ENCODE measurements at regions not wholly inside any gene's neighbourhood (a gene's known extent, or its start where the extent isn't known, plus 50 kb on each side); places are given as distances from the start of the nearest gene placed in this dataset.

DNA sequence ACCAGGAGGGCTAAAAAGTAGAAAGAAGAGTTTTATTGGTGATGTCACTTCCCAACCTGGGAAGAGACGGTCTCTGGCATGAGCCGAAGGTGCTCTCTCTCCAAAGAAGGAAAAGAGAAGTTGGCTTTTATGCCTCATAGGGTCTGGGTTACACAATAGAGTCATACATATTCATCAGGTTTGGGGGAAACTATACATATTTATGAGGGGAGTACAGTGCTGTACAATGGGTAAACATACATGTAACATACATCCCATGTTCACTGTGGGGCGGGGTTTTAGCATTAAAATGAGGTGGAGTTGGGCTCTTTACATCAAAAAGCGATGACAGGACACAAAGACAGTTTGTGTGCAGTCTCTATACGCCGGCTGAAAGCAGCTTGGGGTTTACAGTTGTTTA lies 701.7 kb downstream of the TYW1 start:
- TF ChIP-seq, protein P1, sequence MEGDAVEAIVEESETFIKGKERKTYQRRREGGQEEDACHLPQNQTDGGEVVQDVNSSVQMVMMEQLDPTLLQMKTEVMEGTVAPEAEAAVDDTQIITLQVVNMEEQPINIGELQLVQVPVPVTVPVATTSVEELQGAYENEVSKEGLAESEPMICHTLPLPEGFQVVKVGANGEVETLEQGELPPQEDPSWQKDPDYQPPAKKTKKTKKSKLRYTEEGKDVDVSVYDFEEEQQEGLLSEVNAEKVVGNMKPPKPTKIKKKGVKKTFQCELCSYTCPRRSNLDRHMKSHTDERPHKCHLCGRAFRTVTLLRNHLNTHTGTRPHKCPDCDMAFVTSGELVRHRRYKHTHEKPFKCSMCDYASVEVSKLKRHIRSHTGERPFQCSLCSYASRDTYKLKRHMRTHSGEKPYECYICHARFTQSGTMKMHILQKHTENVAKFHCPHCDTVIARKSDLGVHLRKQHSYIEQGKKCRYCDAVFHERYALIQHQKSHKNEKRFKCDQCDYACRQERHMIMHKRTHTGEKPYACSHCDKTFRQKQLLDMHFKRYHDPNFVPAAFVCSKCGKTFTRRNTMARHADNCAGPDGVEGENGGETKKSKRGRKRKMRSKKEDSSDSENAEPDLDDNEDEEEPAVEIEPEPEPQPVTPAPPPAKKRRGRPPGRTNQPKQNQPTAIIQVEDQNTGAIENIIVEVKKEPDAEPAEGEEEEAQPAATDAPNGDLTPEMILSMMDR (IDR thresholded peaks at IDR 0.05; ENCODE audit: insufficient read depth, low read length, poor library complexity, severe bottlenecking) = no peak
- no peak for DNase-seq (ENCODE audit: low read depth)
- Histone ChIP-seq H3K27me3 (ENCODE audit: control insufficient read depth, insufficient read depth, low read length) (no peaks in the 10 kb centered on the region), H3K36me3 (ENCODE audit: control insufficient read depth, insufficient read depth, low read length) (no peaks in the 10 kb centered on the region), H3K4me3 (ENCODE audit: low read depth, low read length) (no peak overlapping the region)

DNA sequence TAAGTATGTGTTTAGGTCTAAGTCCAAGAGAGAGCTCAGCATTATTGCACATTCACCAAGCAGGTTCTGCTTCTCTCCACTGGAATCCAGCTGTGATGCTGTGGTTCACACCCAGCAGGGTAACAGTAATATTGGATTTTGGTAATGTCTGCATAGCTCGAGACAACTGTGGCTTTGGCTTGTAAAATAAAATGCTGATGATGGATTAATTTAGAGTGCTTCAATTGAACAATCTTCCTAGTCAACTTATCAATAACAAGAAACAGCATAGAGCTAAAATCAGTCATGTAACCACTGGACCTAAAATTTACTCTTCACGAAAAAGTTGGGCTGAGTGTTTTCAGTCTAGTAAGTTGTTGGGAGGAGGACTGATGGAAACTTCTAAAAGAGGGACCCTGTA lies 709.2 kb downstream of the TYW1 start:
- no peaks in the 10 kb centered on the region for H3K27me3 ChIP-seq (ENCODE audit: control insufficient read depth, insufficient read depth, low read length)
- DNase-seq (ENCODE audit: low read depth) = no peak
- no peak overlapping the region for H3K4me3 ChIP-seq (ENCODE audit: low read depth, low read length)
- TF ChIP-seq, protein P1 (IDR thresholded peaks at IDR 0.05; ENCODE audit: insufficient read depth, low read length, poor library complexity, severe bottlenecking) = no peak
- H3K36me3 ChIP-seq (ENCODE audit: control insufficient read depth, insufficient read depth, low read length) = no peaks in the 10 kb centered on the region

DNA sequence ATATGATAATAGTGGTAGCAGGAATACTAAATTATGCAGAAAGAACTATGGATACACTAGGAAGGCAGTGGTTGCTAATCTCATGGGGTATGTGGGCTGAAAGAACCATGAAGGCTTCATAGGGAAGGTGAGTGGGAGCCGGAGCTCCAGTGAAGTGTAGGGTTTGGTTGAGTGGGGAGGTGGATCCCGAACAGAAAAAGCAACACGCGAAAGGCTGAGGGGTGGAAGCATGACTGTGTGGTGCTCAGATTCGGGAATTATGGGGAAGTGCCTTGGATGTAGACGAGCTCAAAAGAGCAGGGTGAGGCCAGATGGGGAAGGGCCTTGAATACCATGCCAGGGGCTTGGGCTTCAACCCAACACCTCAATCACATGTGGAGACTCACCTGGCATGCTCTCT lies 715.1 kb downstream of the TYW1 start:
- Histone ChIP-seq H3K4me3 (ENCODE audit: low read depth, low read length) (no peak overlapping the region), H3K27me3 (ENCODE audit: control insufficient read depth, insufficient read depth, low read length) (no peaks in the 10 kb centered on the region), H3K36me3 (ENCODE audit: control insufficient read depth, insufficient read depth, low read length) (no peaks in the 10 kb centered on the region)
- DNase-seq (ENCODE audit: low read depth) = no peak
- TF ChIP-seq, protein P1 (IDR thresholded peaks at IDR 0.05; ENCODE audit: insufficient read depth, low read length, poor library complexity, severe bottlenecking) = no peak

DNA sequence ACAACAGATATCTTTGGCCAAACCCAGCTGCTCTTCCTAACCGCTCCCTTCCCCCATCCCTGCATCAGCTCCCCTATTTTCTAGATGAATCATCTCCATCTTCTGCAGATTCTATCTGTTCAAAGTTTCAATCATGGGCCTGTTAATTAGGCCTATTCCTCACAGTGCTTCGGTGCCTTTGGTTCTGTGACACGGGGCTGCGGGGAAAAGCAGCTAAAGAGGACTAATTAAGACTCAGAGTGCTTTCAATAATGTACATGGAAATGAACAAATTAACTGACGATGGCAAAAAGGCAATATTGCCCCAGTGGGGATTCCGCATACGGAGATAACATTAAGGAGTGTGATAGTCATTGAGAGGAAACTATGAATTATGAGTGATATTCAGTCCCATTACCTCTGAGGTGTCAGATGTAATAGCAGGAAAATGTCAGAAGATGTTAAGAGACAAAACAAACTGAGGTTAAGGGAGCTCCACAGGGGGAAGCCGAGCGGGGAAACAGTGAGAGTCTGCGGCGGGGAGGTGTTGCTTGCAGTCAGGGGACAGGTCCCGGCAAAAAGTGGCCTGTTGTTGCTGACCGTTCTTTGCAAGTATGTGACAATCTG lies 716.9 kb downstream of the TYW1 start:
- DNase-seq (ENCODE audit: low read depth) = no peak
- Histone ChIP-seq H3K4me3 (ENCODE audit: low read depth, low read length) (no peak overlapping the region), H3K27me3 (ENCODE audit: control insufficient read depth, insufficient read depth, low read length) (no peaks in the 10 kb centered on the region), H3K36me3 (ENCODE audit: control insufficient read depth, insufficient read depth, low read length) (no peaks in the 10 kb centered on the region)
- TF ChIP-seq, protein P1 (IDR thresholded peaks at IDR 0.05; ENCODE audit: insufficient read depth, low read length, poor library complexity, severe bottlenecking) = no peak

DNA sequence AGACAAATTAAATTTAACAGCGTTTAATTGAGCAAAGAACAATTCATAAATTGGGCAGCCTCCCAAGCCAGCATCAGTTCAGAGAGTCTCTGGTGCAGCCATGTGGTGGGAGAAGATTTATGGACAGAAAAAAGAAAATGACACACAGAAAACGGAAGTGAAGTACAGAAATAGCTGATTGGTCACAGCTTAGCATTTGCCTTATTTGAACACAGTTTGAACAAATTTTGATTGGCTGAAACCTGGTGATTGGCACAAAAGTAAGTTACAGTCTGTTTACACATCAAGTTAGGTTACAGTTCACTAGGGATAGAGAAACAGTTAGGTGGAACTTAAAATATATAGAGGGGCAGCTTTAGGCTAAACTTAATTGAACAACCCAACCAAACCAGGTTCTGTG lies 720.1 kb downstream of the TYW1 start:
- Histone ChIP-seq H3K36me3 (ENCODE audit: control insufficient read depth, insufficient read depth, low read length) (no peaks in the 10 kb centered on the region), H3K4me3 (ENCODE audit: low read depth, low read length) (no peak overlapping the region), H3K27me3 (ENCODE audit: control insufficient read depth, insufficient read depth, low read length) (no peaks in the 10 kb centered on the region)
- TF ChIP-seq, protein P1 (IDR thresholded peaks at IDR 0.05; ENCODE audit: insufficient read depth, low read length, poor library complexity, severe bottlenecking) = no peak
- no peak for DNase-seq (ENCODE audit: low read depth)

DNA sequence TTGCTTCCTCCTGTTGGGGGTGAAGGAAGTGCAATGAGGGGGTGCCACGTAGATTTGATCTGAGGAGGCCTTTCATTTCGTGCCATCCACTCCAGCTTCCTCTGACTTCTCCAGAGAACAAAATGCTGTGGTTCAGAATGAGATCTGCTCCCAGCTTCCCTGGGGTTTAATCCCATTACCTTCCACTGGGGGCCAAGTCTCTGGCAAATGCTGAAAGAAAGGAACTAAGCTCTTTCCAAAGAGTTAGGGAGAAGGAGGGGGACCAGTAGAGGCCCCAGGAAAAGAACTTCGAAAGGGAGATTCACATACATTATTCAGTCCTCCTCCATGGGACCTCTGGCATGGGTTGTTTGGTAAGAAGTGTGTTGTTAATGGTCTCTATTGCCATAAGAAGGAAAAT lies 727.0 kb downstream of the TYW1 start:
- no peak overlapping the region for H3K4me3 ChIP-seq (ENCODE audit: low read depth, low read length)
- TF ChIP-seq, protein P1 (IDR thresholded peaks at IDR 0.05; ENCODE audit: insufficient read depth, low read length, poor library complexity, severe bottlenecking) = no peak
- DNase-seq (ENCODE audit: low read depth) = no peak
- H3K36me3 ChIP-seq (ENCODE audit: control insufficient read depth, insufficient read depth, low read length) = no peaks in the 10 kb centered on the region
- no peaks in the 10 kb centered on the region for H3K27me3 ChIP-seq (ENCODE audit: control insufficient read depth, insufficient read depth, low read length)
